OCI-LY7 (cell line): ENCODE measurements at regions not wholly inside any gene's neighbourhood (a gene's known extent, or its start where the extent isn't known, plus 50 kb on each side); places are given as distances from the start of the nearest gene placed in this dataset.

Source experiments
- CTCF ChIP-seq: fragments of 200-600 bp; sonication (generic); conservative IDR thresholded peaks from 2 replicates; pipeline ENCODE4 v1.5.1; 2014; ENCODE audit warnings: mild to moderate bottlenecking, antibody characterized with exemption, low read length, moderate library complexity, mixed read lengths
- EZH2phosphoT487 ChIP-seq: fragments of 200-600 bp; sonication (generic); IDR thresholded peaks from 2 replicates; pipeline ENCODE4 v1.6.1; 2018; ENCODE audit warnings: low read depth, borderline replicate concordance, mild to moderate bottlenecking, mixed run types, antibody characterized with exemption, low read length, moderate library complexity, mixed read lengths

DNA sequence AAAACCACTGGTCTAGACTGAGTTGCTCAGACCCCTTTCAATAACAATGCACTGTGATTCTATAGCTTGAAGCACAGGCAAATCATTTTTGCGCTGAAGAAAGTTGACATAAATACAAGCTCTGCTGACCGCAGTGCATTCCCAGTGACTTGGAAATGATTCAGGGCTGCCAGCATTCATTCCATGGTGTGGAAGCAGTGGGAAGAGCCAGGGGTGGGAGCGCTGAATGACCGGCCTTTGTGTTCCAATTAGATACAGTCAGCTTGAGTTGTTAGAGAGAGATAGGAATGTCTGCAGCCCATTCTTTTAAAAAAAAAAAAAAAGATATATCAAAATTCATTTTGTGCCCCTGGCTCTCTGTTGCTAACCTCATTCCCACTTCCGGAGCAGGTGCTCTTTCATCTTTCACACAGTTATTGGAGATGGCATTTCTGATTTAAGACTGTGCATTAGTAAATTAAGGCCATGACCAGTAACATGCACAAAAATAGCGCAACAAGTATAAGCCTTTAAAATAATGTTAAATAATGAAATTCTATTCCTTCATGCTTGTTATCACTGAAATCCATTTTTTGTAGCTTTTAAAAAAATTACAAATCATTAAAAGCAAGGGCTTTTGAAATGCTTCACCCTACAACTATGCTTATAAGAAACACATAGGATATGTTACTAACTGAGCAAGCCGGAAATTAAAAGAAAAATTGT lies 59.4 kb upstream of the CTLA4 start:
- TF ChIP-seq CTCF (no peak), EZH2phosphoT487 (no peak)
